HG02610 (cell line): ENCODE measurements at regions not wholly inside any gene's neighbourhood (a gene's known extent, or its start where the extent isn't known, plus 50 kb on each side); places are given as distances from the start of the nearest gene placed in this dataset.

Source experiments
- ATAC-seq: cut with Tn5 transposase; IDR thresholded peaks from one replicate; pipeline ENCODE4 v1.9.1; 2021; ENCODE audit warnings: mild to moderate bottlenecking, moderate library complexity; ENCODE audit not compliant: unreplicated experiment

DNA sequence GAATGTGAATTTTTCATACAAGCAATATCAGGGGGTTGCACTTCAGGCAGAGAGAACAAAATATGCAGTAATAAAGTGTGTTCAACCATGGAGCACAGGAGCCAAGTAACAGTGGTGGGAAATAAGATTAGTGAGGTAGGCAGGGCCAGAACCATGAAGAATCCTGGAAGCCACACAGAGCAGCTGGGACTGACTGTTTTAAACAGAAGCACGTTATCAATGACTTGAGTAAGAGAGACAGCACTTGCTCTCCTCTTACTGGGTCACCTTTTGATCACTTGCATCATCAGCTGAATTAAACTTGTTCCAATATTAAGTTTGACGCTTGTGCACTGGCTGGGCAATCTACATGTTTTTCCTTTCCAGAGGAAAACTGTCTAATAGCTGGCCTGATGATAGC is 238.5 kb downstream of the TBX18 start:
- no peak for ATAC-seq

DNA sequence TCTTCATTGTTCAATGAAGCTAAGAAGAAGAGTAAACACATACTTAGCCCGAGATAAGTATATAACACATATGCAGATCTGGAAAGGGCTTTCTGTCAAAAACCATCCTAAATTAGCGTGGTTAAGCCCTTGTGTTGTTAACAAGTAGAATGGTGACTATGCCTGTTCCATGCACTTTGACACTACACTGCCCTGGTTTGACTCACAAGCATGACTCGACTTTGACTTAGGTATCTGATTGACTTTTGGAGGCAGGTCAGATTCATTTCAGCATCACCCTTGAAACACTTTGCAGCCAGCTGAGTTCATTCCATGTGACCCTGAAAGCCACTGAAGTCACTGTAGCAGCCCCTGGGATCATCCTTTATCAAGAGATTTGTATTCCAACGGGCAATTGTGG is 239.8 kb downstream of the TBX18 start:
- no peak for ATAC-seq

DNA sequence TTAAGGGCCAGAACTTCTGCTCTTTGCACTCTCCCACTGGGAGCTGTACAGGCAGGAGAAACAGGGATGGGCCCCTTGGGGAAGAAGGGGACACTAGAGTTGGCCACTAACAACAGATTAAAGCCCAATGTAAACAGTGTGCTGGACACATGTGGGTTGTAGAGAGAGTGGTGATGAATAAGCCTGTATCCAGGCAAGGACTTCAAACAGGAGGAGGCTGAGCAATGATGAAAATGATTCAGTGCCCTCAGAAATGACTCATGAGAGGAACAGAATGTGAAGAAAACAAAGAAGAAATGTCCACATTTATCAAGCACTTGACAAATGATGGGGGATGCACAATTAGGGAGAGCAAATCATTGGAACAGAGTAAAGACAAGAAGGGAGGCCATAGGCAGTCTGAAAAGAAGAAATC is 242.3 kb downstream of the TBX18 start:
- ATAC-seq, result no peak

DNA sequence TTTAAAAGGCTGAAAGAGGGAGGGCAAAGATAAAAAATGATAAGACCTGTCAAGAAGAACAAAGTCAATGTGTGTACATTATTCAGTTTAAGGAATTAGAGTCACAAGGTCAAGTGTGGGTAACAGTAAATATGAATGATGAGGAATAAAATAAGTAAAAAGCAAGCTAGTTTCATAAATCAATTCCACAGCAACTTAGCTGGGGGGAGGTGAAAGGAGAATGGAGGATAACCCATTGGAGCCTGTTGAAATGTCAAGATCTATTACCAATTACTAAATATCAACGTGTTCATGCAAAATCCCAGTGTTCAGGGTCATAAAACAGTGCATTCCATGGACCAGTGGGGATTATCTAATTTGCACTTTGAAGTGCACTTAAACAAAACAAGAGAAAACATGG is 242.9 kb downstream of the TBX18 start:
- ATAC-seq, result no peak

DNA sequence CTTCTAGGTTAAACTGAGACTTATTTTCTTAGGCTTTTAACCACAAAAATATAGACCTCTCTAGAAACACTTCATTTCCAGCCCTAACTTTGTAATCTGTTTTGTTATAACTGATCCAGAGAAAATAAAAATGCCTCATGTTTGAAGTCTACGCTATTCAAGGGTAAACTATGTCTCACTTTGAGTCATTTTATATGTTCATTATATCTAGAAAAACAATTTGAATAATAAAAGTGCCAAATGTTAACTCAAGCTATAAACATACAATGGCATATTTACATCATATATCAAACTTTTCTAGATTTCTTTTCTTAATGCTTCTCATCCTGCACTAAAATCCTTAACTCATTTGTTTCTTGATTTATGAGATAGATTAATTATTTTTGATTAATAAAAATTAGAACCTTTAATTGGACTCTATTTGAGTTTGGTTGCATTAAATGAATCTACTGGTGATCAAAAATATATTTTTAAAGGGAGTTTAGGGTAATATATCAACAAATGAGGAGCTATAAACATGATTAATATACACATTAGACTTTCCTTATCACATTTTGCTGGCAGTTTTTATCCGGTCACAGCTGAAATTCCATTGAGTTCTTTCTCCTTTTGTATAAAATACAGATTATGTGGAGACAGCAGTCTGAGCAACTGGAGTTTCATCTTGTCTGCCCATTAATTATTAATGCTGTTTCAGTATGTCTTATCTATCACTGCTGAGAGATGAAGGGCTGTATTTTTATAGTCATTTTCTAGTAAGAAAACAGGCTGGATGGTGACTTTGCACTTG is 246.5 kb downstream of the TBX18 start:
- ATAC-seq, result no peak

DNA sequence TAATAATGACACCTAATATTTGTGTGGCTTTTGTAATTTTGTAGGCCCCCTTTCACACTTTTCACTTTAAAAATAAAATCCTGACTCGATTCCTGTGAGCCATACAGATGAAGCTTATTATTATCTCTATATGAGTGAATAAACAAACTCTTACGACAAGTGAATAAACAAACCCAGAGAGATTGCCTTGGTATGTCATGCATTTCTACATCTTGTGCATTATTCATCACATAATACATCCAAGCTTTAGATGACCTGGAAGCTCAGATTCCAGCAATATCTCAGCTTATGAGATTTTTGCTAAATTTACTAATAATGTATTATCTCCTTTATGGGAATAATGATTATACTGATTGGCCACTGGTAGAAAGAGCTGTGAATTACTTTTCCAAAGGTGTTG is 248.2 kb downstream of the TBX18 start:
- no peak for ATAC-seq

DNA sequence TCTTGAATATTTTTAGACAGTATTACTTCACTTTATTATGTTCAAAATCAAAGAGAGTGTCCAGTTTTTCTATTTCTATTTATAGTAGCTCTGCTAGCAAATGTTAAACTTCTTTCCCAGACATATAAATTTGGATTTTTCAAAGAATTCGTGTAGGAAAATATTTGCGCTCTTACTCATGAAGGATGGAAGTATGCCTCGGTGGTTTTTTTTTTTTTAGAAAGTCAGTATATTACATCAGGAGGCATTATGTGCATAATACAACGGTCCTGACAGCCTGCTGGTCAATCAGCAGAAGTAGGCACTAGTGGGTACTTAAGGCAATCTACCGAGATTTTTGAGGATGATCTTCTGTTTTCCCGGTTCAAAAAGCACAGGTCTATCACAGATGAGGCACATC is 249.3 kb downstream of the TBX18 start:
- no peak for ATAC-seq

DNA sequence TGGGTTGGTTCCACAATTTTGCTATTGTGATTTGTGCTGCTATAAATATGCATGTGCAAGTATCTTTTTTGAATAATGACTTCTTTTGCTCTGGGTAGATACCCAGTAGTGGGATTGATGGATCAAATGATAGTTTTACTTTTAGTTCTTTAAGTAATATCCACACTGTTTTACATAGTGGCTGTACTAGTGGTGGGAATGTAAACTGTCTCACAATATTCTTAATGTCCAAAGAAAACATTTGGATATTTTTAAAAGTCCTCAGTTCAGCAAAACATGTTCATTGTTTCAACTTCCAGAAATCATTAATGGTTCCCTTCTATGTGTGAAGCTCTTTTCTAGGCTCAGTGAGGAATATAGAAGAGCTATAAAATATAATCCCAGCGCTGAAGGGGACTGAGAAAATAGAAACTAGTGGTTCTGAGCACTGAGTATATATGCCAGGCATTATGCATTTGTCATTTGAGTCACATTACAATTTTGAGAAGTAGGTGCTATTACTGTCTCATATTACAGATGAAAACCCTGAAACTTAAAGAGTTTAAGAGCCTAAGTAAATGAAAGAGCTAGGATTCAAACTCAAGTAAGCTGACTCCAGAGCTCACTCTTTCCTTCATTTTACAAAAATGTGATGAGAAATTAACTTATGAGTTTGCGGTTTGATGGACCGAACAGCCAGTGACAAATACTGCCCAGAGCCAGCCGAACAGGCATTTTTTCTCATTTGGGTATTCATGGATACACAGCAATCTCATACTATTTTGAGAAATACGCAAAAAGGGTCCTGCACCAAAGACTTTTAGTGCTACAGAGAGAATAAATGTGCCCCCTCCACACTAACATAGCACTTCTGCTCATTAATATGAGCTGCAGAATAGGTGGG is 250.1 kb downstream of the TBX18 start:
- no peak for ATAC-seq

DNA sequence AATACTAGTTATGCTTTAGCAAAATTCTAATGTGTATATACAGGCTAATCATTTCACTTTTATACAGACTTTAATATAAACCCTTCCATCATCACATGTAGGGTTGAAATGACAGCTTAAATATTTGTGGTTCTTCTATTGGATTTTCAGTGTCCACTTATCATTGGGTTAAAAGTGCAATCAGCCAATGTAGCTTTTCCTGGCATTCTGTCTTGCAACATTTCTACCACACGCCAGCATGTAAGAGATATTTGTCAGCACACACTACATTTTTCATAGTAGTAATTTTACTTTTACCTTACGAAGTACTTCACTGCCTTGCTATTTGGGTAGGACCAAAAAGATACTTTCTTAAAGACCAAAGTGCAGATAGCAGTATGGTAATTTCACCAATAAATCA is 252.0 kb downstream of the TBX18 start:
- no peak for ATAC-seq

DNA sequence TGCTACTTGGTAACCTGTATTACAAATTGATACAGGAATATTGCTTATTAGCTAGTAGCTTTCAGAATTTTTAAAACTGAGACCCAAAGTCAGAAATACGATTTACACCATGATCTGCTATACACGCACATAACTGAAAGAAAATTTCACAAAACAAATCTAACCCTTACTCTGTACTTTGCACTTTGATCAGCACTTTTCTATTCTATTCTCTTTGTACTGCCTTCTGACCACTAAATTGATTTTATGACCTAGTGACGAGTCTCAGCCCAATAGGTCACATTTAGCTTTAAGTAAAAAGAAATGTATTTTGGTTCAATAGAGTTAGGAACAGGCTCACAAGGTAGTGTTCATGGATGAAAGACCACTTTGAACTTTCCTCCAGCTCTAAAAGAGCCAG is 252.5 kb downstream of the TBX18 start:
- no peak for ATAC-seq

DNA sequence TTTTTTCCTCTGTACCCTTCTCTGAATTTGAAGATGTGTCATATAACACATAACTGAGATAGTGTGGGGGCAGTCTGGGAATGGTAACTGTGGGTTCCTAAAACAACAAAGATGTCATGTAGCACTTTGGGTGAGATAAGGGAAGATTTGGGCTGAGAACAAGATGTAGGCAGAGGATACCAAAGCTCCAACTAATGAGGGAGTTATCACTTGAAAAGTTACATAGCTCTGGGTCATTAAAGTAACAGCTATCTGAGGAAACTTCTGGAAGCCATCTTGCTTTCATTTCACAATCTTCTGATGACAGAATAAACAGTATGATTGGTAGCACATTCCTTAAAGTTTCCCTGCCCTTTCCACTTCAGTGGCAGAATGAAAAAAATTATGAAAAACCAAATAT is 255.4 kb downstream of the TBX18 start:
- no peak for ATAC-seq

DNA sequence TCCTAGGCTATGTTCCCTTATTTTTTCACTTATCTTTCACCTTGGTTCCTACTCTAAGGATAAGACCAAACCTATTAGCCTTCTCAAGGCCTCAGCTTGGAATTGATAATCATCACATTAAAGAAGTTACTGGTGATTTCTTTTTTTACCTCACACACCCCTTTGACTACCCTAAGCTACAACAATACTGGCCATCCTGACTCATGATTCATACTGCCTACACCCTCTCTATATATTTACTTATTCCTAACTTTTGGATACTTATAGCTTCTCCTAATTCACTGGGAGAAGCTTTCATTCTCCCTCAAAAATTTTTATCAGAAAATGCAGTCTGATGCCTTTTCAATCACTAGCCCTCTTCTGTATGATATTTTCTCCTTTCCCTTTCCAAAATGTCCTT is 256.1 kb downstream of the TBX18 start:
- ATAC-seq, result no peak

DNA sequence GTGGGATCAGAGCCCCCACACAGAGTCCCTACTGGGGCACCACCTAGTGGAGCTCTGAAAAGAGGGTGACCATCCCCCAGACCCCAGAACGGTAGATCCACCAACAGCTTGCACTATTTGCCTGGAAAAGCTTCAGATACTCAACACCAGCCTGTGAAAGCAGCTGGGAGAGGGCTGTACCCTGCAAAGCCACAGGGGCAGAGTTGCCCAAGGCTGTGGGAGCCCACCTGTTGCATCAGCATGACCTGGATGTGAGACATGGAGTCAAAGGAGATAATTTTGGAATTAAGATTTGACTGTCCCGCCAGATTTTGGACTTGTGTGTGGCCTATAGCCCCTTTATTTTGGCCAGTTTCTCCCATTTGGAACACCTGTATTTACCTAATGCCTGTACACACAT is 260.4 kb downstream of the TBX18 start:
- no peak for ATAC-seq

DNA sequence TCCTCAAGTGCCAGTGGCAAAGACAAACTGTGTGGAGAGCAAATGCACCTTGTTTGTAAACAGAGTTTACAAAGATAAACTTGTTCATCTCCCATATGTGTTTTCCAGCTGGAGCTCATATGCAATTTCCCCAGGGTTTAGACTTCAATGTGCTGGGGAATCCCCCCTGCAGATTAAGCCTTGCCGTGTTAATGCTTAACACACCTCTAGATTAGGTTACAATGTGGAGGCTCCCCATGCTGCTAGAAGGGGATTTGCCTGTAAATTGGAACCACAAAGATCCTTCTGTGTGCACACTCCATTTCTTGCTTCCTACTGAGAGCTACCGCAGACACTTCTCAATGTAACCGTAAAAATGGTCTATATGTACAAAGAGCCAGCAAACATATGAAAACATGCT is 263.1 kb downstream of the TBX18 start:
- no peak for ATAC-seq

DNA sequence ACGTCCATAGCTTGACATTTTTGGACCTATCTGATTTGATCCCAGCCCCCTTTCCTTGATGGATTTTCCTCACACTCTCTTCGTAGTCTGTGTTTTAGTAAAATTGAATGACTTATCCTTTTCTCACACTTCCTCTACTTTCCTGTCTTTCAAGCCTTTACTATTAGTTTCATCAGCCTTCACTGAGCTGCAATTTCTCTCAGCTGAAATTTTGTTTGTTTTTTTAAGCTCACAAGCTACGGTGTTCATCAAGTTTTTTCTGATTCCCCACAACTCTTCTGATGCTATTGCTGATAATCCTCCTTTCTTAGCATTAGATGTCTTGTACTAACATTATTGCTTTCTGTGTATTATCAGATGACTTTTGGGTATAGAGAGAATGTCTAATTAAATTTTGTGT is 263.7 kb downstream of the TBX18 start:
- ATAC-seq, result no peak

DNA sequence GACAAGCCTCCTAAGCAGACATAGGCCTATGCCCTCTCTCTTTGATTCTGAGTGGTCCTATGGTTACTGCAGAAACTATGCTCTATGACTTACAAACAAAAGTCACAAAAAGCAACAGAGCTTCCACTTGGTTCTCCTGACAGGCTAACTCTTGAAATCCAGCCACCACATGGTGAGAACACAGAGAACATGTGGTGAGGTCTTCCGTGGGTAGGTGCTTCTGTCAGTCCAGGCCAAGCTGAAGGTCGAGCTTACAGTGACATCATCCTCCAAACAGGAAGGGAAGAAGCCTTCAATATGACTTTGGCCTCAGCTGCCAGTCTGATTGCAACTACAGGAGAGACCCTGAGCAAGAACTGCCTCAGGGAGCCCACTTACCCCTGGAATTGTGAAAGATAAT is 265.5 kb downstream of the TBX18 start:
- ATAC-seq, result no peak

DNA sequence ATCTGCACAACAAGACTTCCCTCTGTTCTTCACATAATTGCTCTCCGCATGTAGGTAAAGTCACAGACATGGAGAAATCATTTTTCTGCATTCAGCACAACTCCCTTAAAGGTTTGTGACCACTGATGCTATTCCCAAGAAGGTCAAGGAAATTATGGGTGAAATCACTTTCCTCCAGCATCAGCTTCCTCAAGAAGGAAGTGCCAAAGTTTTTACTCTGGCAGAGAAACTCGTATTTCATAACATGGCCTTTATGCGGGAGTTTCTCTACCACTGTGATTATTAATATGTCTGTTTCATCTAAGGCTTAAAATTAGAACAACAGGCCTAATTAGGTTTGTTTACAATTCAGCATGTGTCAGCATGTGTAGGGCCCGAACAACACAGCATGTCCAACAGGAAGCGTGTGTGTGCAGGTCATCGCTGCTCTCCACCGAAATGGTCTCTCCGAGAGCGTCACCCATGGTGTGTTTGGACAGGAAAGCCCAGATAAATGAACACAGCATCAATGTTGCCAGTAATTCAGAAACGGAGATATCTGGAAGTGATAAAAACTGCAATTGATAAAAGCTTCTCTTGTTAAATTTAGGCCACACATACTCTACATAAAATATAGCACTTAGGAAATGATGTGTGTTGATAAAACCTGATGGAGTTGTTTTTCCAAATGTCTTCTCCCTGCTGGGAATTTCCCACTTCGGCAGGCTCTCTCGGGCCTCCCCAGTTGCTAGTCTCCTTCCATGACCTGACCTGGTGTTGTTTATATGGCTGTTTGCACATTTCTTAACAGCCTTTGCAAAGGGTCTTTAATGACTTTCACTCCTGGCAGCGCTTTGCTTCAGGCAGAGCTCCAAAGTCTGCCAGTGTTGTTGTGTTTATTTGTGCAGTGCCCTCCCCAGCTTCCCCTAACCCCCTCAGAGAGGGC is 265.1 kb upstream of the CEP162 start:
- ATAC-seq, result no peak

DNA sequence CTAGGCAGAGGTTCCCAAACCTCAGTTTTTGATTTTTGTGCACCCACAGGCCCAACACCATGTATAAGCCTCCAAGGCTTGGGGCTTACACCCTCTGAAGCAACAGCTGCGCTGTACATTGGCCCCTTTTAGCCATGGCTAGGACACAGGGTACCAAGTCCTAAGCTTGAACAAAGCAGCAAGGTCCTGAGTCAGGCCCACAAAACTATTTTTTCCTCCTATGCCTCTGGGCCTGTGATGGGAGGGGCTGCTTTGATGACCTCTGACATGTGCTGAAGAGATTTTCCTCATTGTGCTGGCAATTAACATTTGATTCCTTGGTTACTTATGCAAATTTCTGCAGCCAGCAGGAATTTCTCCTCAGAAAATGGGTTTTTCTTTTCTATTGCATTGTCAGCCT is 262.2 kb upstream of the CEP162 start:
- ATAC-seq, result no peak

DNA sequence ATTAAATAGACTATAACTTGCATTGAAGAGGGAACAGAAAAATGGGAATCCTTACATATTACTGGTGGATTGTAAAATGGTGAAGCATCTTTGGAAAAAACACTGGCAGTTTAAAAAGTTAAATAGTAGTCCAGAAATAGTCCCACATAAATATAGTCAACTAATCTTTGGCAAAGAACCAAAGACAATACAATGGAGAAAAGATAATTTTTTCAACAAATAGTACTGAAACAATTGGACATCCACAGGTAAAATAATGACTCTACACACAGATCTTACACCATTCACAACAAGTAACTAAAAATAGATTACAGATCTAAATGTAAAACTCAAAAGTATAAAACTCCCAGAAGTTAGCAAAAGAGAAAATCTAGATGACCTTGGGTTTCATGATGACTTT is 259.1 kb upstream of the CEP162 start:
- ATAC-seq, result no peak

DNA sequence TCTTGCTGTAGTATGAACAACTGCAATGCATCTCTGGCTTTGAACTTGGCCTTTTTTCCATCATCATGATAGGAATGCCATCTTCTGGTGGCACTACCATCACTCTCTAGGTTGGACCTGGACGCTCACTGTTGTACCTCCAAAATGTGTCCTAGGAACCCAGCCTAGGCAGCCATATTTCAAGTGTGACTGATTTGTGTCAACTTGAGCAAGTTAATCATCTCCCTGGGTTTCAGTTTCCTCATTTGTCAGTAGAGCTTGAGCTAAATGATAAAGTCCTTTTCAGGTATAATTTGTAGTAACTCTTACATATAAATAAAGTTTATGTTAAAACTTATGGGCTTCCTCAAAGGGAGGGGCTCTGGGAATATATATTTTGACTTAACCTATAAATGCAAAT is 241.7 kb upstream of the CEP162 start:
- no peak for ATAC-seq

DNA sequence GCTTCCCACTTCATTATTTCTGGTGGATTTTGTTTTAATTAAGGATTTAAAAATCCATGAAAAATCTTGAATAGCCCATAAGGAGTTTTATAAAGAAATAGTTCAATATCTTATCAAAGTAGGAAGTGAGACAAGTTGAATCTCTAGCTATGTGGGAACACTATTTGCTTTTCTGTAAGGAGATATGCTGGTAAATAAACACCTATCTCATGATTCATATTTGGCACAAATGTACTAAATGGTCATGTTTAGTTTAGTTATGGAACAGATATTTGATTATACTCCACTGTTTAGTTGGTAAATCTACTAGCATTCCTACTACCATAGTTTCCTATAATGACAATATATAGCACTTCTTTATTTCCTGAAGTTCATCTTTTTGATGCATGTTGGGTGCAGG is 239.9 kb upstream of the CEP162 start:
- ATAC-seq, result no peak
